Lower leg skin (tissue), 4 donors: ENCODE measurements at regions not wholly inside any gene's neighbourhood (a gene's known extent, or its start where the extent isn't known, plus 50 kb on each side); places are given as distances from the start of the nearest gene placed in this dataset.

ENCODE experiments used
- DNase-seq, 2 donors: peaks; one replicate each; pipeline ENCODE4 v3.0.0-alpha.2; 2019; ENCODE audit warnings: low spot score in 2 of 2
- H3K4me3 ChIP-seq: fragments of 200-600 bp; sonication (generic); 2 replicates; pipeline ENCODE4 v1.5.1; 2017; ENCODE audit warnings: mild to moderate bottlenecking, low read depth; ENCODE audit not compliant: poor library complexity, severe bottlenecking
- POLR2A ChIP-seq, 2 donors: fragments of 450-650 bp; IDR thresholded peaks; one replicate each; pipeline ENCODE4 v1.6.1; 2016 to 2017; ENCODE audit warnings: antibody characterized with exemption in 2 of 2, mild to moderate bottlenecking in 1 of 2, moderate library complexity in 1 of 2
- WGBS, 2 donors: methylation state at CpG; one replicate each; pipeline ENCODE4 v1.1.5; 2018; 5-methylcytosine and 5-hydroxymethylcytosine counted together
- intact Hi-C: fragments of 100-400 bp; cut with DNase I; formaldehyde crosslinking; loops from one replicate; pipeline ENCODE4 v1.15.0; 2023; ENCODE audit warnings: low total_unique reads
- TF ChIP-seq, protein P1 (sequence below), 3 donors: fragments of 450-650 bp; IDR thresholded peaks; one replicate each; pipeline ENCODE4 v1.5.1; 2016; ENCODE audit warnings: antibody characterized with exemption in 3 of 3, mild to moderate bottlenecking in 3 of 3, moderate library complexity in 2 of 3

DNA sequence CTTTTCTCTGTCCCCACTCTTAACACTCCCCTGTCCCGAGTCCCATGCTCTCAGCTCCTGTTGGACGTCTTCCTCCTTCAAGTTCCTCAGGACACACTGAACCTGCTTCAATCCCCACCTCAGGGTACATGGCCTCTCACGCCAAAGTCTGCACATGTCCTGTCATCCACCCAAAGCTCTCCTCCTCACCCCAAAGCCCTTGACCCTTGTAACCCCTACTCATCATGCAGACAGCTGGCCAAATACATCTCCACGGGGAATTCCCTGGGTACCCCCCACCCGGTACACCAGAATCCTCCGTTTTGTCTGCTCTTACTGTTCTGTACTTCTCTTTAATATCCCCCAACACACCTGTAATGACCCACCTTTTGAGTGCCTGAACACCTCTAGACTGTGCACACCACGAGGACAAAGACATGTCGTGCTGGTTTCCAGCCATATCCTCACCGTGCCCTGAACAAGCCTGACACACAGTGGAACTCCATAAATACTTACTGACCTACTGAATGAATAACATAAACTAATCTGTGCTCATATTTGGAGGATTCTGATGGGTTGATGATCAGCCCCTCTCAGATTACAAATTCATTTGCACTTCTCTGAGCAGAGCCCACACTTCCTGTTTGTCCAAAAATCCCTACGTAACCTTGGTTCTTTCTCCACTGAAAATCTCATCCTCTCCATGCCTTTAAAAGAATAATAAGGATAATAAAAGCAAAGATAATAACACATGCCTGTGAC lies 66.8 kb upstream of the EYA2 start:
- 71 to 80% methylated on average over 10 of the region's 10 CpGs for WGBS, 2 donors
- peak in 1 of 2 donors; percentile 32 for DNase-seq
- TF ChIP-seq, protein P1, sequence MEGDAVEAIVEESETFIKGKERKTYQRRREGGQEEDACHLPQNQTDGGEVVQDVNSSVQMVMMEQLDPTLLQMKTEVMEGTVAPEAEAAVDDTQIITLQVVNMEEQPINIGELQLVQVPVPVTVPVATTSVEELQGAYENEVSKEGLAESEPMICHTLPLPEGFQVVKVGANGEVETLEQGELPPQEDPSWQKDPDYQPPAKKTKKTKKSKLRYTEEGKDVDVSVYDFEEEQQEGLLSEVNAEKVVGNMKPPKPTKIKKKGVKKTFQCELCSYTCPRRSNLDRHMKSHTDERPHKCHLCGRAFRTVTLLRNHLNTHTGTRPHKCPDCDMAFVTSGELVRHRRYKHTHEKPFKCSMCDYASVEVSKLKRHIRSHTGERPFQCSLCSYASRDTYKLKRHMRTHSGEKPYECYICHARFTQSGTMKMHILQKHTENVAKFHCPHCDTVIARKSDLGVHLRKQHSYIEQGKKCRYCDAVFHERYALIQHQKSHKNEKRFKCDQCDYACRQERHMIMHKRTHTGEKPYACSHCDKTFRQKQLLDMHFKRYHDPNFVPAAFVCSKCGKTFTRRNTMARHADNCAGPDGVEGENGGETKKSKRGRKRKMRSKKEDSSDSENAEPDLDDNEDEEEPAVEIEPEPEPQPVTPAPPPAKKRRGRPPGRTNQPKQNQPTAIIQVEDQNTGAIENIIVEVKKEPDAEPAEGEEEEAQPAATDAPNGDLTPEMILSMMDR (IDR thresholded peaks at IDR 0.05), result no peak
- no peak for TF ChIP-seq POLR2A (IDR thresholded peaks at IDR 0.05)
- intact Hi-C loops, result no loop called here
- no peak overlapping the region for H3K4me3 ChIP-seq

GRCh38 chr20:46828471-46828870 lies 66.2 kb upstream of the EYA2 start:
- no peak for DNase-seq
- TF ChIP-seq, protein P1 (IDR thresholded peaks at IDR 0.05), result no peak
- no peak for TF ChIP-seq POLR2A (IDR thresholded peaks at IDR 0.05)
- 70 to 86% methylated on average over 2 of the region's 2 CpGs for WGBS, 2 donors
- H3K4me3 ChIP-seq, result no peak overlapping the region
- intact Hi-C loops, result no loop called here

- no peak for DNase-seq
- H3K4me3 ChIP-seq, result no peak overlapping the region
- intact Hi-C loops, result no loop called here
- no peak for TF ChIP-seq POLR2A (IDR thresholded peaks at IDR 0.05)
- TF ChIP-seq, protein P1 (IDR thresholded peaks at IDR 0.05), result no peak
- WGBS, 2 donors, result 67 to 72% methylated on average over 6 of the region's 6 CpGs
Observed at GRCh38 chr20:46830886-46831632, 63.6 kb upstream of the EYA2 start.

- TF ChIP-seq, protein P1 (IDR thresholded peaks at IDR 0.05), result no peak
- TF ChIP-seq POLR2A (IDR thresholded peaks at IDR 0.05), result no peak
- intact Hi-C loops, result no loop called here
- no peak overlapping the region for H3K4me3 ChIP-seq
- WGBS, 2 donors, result 79 to 88% methylated on average over 2 of the region's 2 CpGs
- DNase-seq, result no peak
Observed at GRCh38 chr20:46831633-46832011, 63.0 kb upstream of the EYA2 start.

DNA sequence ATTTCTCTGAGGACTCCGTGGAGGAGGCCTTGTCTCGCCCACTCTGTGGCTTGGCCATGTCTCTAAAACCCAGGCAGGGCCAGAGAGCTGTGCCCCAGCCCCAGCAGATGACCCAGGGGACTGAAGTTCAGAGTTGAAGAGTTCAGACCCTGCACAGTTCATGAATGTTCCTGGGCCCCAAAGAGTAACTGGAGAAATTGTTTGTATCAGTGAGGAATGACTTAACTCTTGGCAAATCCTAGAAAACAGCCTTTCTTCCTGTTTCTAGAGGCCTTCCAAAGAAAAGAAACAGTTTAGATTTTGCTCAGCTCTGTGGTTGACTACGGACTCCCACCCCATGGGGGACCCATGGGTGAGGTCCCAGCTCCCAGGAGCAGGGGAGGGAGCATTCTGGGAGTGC lies 62.1 kb upstream of the EYA2 start:
- 56 to 90% methylated on average over 3 of the region's 3 CpGs for WGBS, 2 donors
- TF ChIP-seq, protein P1 (IDR thresholded peaks at IDR 0.05), result no peak
- no peak for TF ChIP-seq POLR2A (IDR thresholded peaks at IDR 0.05)
- H3K4me3 ChIP-seq, result no peak overlapping the region
- intact Hi-C loops, result no loop called here
- DNase-seq, result no peak
